ENCODE measurements at regions not wholly inside any gene's neighbourhood (a gene's known extent, or its start where the extent isn't known, plus 50 kb on each side); places are given as distances from the start of the nearest gene placed in this dataset.

DNA sequence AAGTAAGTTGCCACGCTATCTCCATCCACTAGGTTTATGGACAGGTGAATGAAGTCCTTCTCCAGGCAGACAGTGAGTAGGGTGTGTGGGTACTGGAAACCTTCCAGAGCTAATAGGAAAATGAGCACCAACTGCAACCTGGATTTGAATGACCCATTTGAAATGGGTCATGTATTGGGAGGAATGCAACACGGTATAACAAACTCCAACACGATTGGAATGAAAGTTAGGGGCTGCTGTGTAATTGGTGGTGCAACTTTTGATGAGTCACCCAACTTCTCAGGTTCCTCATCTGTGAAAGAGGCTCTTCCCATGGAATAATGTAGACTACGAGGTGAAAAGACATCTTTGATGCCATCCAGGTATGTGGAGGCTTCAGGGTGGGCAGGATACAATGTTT, 241.4 kb upstream of the PODXL start:
- no peak overlapping the region for H3K27ac Mint-ChIP-seq
- TF ChIP-seq, protein P1, sequence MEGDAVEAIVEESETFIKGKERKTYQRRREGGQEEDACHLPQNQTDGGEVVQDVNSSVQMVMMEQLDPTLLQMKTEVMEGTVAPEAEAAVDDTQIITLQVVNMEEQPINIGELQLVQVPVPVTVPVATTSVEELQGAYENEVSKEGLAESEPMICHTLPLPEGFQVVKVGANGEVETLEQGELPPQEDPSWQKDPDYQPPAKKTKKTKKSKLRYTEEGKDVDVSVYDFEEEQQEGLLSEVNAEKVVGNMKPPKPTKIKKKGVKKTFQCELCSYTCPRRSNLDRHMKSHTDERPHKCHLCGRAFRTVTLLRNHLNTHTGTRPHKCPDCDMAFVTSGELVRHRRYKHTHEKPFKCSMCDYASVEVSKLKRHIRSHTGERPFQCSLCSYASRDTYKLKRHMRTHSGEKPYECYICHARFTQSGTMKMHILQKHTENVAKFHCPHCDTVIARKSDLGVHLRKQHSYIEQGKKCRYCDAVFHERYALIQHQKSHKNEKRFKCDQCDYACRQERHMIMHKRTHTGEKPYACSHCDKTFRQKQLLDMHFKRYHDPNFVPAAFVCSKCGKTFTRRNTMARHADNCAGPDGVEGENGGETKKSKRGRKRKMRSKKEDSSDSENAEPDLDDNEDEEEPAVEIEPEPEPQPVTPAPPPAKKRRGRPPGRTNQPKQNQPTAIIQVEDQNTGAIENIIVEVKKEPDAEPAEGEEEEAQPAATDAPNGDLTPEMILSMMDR (IDR thresholded peaks at IDR 0.05), result no peak
- TF ChIP-seq EZH2 (IDR thresholded peaks at IDR 0.05) (no peak), EZH2phosphoT487 (IDR thresholded peaks at IDR 0.05) (no peak)
- no peaks in the 10 kb centered on the region for H3K9me3 Mint-ChIP-seq
- H3K36me3 Mint-ChIP-seq, result no peaks in the 10 kb centered on the region
- no peaks in the 10 kb centered on the region for H3K36me3 ChIP-seq
- peaks cover 9% of the 10 kb centered on the region for H3K4me1 Mint-ChIP-seq
- H3K9ac ChIP-seq, result no peak overlapping the region
- DNase-seq (ENCODE audit: low spot score), result no peak
- H3K79me2 ChIP-seq (ENCODE audit: low read depth), result no peaks in the 10 kb centered on the region
- no peaks in the 10 kb centered on the region for H4K20me1 ChIP-seq (ENCODE audit: low read depth)
- H2AFZ ChIP-seq (replicated peaks), result no peak overlapping the region
- no peak overlapping the region for H3K27ac ChIP-seq
- no peak overlapping the region for H3K4me3 ChIP-seq
- no peak overlapping the region for H3K4me3 Mint-ChIP-seq
- no peaks in the 10 kb centered on the region for H3K27me3 ChIP-seq
- peaks cover 13% of the 10 kb centered on the region for H3K4me1 ChIP-seq
- H3K9me3 ChIP-seq (ENCODE audit: low read depth), result no peaks in the 10 kb centered on the region
- H3K27me3 Mint-ChIP-seq (ENCODE audit: insufficient read depth, low read depth), result peaks cover 2% of the 10 kb centered on the region
- H3F3A ChIP-seq (ENCODE audit: low read depth), result peaks cover 2% of the 10 kb centered on the region
- no peak overlapping the region for H3K4me2 ChIP-seq

DNA sequence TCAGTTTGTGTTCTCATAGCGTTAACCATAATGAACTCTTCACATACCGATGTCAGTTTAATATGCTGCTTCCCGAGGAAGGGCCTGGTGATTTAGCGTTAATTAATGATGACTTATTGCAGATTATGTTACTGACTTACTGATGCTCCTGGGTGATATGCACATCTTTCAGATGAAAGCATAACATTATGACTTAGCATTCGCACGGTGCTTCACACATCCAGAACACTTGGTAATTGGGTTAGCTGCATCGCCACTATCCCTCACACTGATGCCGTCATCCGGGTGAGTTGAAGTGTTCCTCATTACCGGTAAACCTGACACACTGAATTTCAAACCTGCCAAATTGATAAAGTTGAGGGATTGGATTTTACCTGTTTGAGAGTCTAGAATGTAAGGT, 239.0 kb upstream of the PODXL start:
- no peaks in the 10 kb centered on the region for H3K27me3 ChIP-seq
- no peaks in the 10 kb centered on the region for H3K36me3 Mint-ChIP-seq
- no peak overlapping the region for H3K27ac ChIP-seq
- no peak overlapping the region for H3K4me3 ChIP-seq
- no peak overlapping the region for H3K4me2 ChIP-seq
- peaks cover 20% of the 10 kb centered on the region for H3K4me1 ChIP-seq
- H3K9ac ChIP-seq, result no peak overlapping the region
- H3F3A ChIP-seq (ENCODE audit: low read depth), result peaks cover 10% of the 10 kb centered on the region
- H3K27me3 Mint-ChIP-seq (ENCODE audit: insufficient read depth, low read depth), result peaks cover 2% of the 10 kb centered on the region
- no peaks in the 10 kb centered on the region for H3K9me3 Mint-ChIP-seq
- H3K36me3 ChIP-seq, result no peaks in the 10 kb centered on the region
- no peak overlapping the region for H3K27ac Mint-ChIP-seq
- no peaks in the 10 kb centered on the region for H3K9me3 ChIP-seq (ENCODE audit: low read depth)
- DNase-seq (ENCODE audit: low spot score), result no peak
- no peak overlapping the region for H2AFZ ChIP-seq (replicated peaks)
- no peaks in the 10 kb centered on the region for H3K79me2 ChIP-seq (ENCODE audit: low read depth)
- no peak overlapping the region for H3K4me3 Mint-ChIP-seq
- TF ChIP-seq EZH2phosphoT487 (IDR thresholded peaks at IDR 0.05) (no peak), EZH2 (IDR thresholded peaks at IDR 0.05) (no peak)
- TF ChIP-seq, protein P1 (IDR thresholded peaks at IDR 0.05), result no peak
- H3K4me1 Mint-ChIP-seq, result peaks cover 5% of the 10 kb centered on the region
- H4K20me1 ChIP-seq (ENCODE audit: low read depth), result no peaks in the 10 kb centered on the region

DNA sequence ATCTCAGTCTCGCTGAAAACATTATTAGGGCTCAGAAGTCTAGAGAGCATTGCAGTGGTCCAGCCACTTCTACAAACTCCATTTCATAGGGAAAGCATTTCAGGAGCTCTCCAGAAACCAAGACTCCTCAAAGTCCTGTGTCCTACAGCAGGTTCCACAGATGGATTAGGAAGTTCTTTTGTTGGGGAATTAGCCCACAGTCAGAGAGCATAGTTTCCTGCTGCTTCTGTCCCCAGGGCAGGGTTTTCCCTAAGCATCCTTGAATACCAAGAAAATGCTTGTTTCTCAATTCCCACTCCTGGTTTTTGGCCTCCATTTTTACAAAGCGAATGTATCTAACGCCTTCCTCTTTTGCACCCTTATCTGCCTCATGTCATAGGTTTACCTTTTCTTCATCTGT, 235.9 kb upstream of the PODXL start:
- DNase-seq (ENCODE audit: low spot score), result peak; percentile 31
- H3K4me2 ChIP-seq, result peak overlapping the region; percentile 20
- peaks cover 3% of the 10 kb centered on the region for H3K4me1 Mint-ChIP-seq

DNA sequence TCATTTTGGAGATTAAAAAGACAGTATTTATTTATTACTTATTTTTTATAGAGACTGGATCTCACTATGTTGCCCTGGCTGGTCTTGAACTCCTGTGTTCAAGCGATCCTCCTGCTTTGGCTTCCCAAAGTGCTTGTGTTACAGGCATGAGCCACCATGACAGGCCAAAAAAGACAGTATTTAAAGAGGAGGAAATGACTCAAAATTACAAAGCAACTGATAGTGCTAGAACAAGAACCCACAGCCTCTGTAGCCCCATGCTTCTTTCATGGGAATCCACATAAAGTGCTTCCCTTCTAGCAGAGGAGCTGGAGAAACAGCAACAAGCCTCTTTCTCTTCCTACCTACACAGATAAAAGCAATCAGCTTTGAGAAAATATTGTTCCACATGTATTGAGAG, 230.7 kb upstream of the PODXL start:
- Mint-ChIP-seq H3K27me3 (ENCODE audit: insufficient read depth, low read depth) (no peaks in the 10 kb centered on the region), H3K4me1 (no peaks in the 10 kb centered on the region), H3K27ac (no peak overlapping the region), H3K4me3 (no peak overlapping the region), H3K9me3 (peaks cover 8% of the 10 kb centered on the region), H3K36me3 (no peaks in the 10 kb centered on the region)
- Histone ChIP-seq H3K27me3 (no peaks in the 10 kb centered on the region), H3K4me1 (peaks cover 4% of the 10 kb centered on the region), H3K27ac (no peak overlapping the region), H3K4me3 (no peak overlapping the region), H3K79me2 (ENCODE audit: low read depth) (no peaks in the 10 kb centered on the region), H2AFZ (replicated peaks) (no peak overlapping the region), H3K36me3 (no peaks in the 10 kb centered on the region), H3K4me2 (no peak overlapping the region), H3K9ac (no peak overlapping the region), H3F3A (ENCODE audit: low read depth) (peaks cover 2% of the 10 kb centered on the region), H3K9me3 (ENCODE audit: low read depth) (peaks cover 3% of the 10 kb centered on the region), H4K20me1 (ENCODE audit: low read depth) (no peaks in the 10 kb centered on the region)
- no peak for DNase-seq (ENCODE audit: low spot score)
- TF ChIP-seq, protein P1 (IDR thresholded peaks at IDR 0.05), result no peak
- TF ChIP-seq EZH2 (IDR thresholded peaks at IDR 0.05) (no peak), EZH2phosphoT487 (IDR thresholded peaks at IDR 0.05) (no peak)

More for the DNA sequence above, 235.9 kb upstream of the PODXL start:
- Histone ChIP-seq H3K36me3 (no peaks in the 10 kb centered on the region), H3K79me2 (ENCODE audit: low read depth) (no peaks in the 10 kb centered on the region), H3K9ac (no peak overlapping the region), H3K4me3 (no peak overlapping the region), H3K4me1 (peaks cover 12% of the 10 kb centered on the region), H3K9me3 (ENCODE audit: low read depth) (no peaks in the 10 kb centered on the region), H3F3A (ENCODE audit: low read depth) (peaks cover 10% of the 10 kb centered on the region), H4K20me1 (ENCODE audit: low read depth) (no peaks in the 10 kb centered on the region), H3K27ac (no peak overlapping the region), H3K27me3 (no peaks in the 10 kb centered on the region), H2AFZ (replicated peaks) (no peak overlapping the region)
- Mint-ChIP-seq H3K27ac (no peak overlapping the region), H3K36me3 (no peaks in the 10 kb centered on the region), H3K4me3 (no peak overlapping the region), H3K9me3 (no peaks in the 10 kb centered on the region), H3K27me3 (ENCODE audit: insufficient read depth, low read depth) (peaks cover 2% of the 10 kb centered on the region)
- TF ChIP-seq EZH2phosphoT487 (IDR thresholded peaks at IDR 0.05), result no peak
